Body of pancreas (tissue), 4 donors: ENCODE measurements at regions not wholly inside any gene's neighbourhood (a gene's known extent, or its start where the extent isn't known, plus 50 kb on each side); places are given as distances from the start of the nearest gene placed in this dataset.
A peak's percentile ranks its signal among the peaks of the same experiment; 100 is the strongest.
"Not testable (repeated sequence)": the region's sequence is repeated elsewhere in the genome, so short reads cannot be mapped to it uniquely, and the experiment has no call there.

Source experiments
- ATAC-seq: fragments of 150-250 bp; one replicate; pipeline ENCODE4 v1.9.1; 2016
- DNase-seq, 4 donors: peaks; one replicate each; pipeline ENCODE4 v3.0.0-alpha.2; 2019
- H3K27ac ChIP-seq, 4 donors: fragments of 200-600 bp; sonication (generic); 1 replicate in 3 of 4; 2 replicates in 1 of 4; pipeline versions ENCODE4 v1.5.1 to v1.6.1; 2016 to 2019; ENCODE audit warnings: mild to moderate bottlenecking in 1 of 4, mixed read lengths in 1 of 4, moderate library complexity in 1 of 4
- H3K27me3 ChIP-seq, 2 donors: fragments of 200-600 bp; sonication (generic); one replicate each; pipeline ENCODE4 v1.6.0; 2016; ENCODE audit warnings: mild to moderate bottlenecking in 1 of 2
- H3K36me3 ChIP-seq, 2 donors: fragments of 200-600 bp; sonication (generic); replicated peaks in 1 of 2; 2 replicates each; pipeline ENCODE4 v1.5.1; 2016; ENCODE audit warnings: low read depth in 2 of 2; ENCODE audit not compliant: insufficient read depth in 1 of 2
- H3K4me1 ChIP-seq: fragments of 200-600 bp; sonication (generic); one replicate; pipeline ENCODE4 v1.6.0; 2016
- H3K4me3 ChIP-seq, 2 donors: fragments of 200-600 bp; sonication (generic); 1 replicate in 1 of 2; 2 replicates in 1 of 2; pipeline ENCODE4 v1.5.1; 2016 to 2019
- H3K9me3 ChIP-seq, 3 donors: fragments of 200-600 bp; sonication (generic); 1 replicate in 2 of 3; 2 replicates in 1 of 3; pipeline ENCODE4 v1.5.1; 2016
- POLR2A ChIP-seq, 3 donors: fragments of 450-650 bp; IDR thresholded peaks; one replicate each; pipeline ENCODE4 v1.6.1; 2016; ENCODE audit warnings: antibody characterized with exemption in 3 of 3, mild to moderate bottlenecking in 2 of 3
- WGBS, 2 donors: methylation state at CpG; one replicate each; pipeline ENCODE4 v1.1.5; 2017; 5-methylcytosine and 5-hydroxymethylcytosine counted together
- intact Hi-C: fragments of 100-400 bp; cut with DNase I; formaldehyde crosslinking; loops from one replicate; pipeline ENCODE4 v1.15.1; 2023
- TF ChIP-seq, protein P1 (sequence below), 7 experiments: fragments of 450-650 bp in 4 of 7; fragments of 200-600 bp in 3 of 7; sonication (generic) in 3 of 7; IDR thresholded peaks; one replicate each; pipeline ENCODE4 v1.5.1; 2016 to 2019; ENCODE audit warnings: antibody characterized with exemption in 7 of 7

DNA sequence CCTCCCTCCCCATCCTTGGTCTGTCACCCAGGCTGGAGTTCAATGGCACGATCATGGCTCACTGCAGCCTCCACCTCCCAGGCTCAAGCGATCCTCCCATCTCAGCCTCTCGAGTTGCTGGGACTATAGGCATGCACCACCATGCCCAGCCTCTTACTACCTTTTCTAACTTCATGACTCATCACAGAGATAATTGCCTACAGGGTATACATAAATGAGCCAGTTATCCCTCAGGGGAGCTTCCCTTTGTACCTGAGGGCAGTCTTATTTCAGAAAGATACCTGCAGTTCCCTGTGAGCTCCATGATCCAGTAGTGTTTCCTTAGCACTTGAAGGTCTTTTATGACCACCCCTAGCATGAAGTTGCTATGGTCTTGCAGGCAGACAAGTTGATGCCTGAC, 94.2 kb upstream of the DNAJC1 start:
- 80 to 88% methylated on average over 3 of the region's 3 CpGs for WGBS, 2 donors
- Histone ChIP-seq H3K4me1 (no peaks in the 10 kb centered on the region), H3K36me3 (no peaks in the 10 kb centered on the region), H3K27me3 (no peaks in the 10 kb centered on the region), H3K9me3 (no peaks in the 10 kb centered on the region), H3K4me3 (no peak overlapping the region), H3K27ac (no peak overlapping the region)
- TF ChIP-seq, protein P1, sequence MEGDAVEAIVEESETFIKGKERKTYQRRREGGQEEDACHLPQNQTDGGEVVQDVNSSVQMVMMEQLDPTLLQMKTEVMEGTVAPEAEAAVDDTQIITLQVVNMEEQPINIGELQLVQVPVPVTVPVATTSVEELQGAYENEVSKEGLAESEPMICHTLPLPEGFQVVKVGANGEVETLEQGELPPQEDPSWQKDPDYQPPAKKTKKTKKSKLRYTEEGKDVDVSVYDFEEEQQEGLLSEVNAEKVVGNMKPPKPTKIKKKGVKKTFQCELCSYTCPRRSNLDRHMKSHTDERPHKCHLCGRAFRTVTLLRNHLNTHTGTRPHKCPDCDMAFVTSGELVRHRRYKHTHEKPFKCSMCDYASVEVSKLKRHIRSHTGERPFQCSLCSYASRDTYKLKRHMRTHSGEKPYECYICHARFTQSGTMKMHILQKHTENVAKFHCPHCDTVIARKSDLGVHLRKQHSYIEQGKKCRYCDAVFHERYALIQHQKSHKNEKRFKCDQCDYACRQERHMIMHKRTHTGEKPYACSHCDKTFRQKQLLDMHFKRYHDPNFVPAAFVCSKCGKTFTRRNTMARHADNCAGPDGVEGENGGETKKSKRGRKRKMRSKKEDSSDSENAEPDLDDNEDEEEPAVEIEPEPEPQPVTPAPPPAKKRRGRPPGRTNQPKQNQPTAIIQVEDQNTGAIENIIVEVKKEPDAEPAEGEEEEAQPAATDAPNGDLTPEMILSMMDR (IDR thresholded peaks at IDR 0.05): no peak
- TF ChIP-seq POLR2A (IDR thresholded peaks at IDR 0.05): no peak
- ATAC-seq: no peak
- no peak for DNase-seq
- intact Hi-C loops: no loop called here

DNA sequence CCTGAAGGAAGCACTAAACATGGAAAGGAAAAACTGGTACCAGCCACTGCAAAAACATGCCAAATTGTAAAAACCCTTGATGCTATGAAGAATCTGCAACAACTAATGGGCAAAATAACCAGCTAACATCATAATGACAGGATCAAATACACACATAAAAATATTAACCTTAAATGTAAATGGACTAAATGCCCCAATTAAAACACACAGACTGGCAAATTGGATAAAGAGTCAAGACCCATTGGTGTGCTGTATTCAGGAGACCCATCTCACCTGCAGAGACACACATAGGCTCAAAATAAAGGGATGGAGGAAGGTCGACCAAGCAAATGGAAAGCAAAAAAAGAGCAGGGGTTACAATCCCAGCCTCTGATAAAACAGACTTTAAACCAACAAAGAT, 87.7 kb upstream of the DNAJC1 start:
- WGBS, 2 donors: 50 to 58% methylated on average over 1 of the region's 1 CpG
- H3K4me3 ChIP-seq, H3K27me3 ChIP-seq, H3K9me3 ChIP-seq, H3K27ac ChIP-seq, ATAC-seq, H3K36me3 ChIP-seq, intact Hi-C loops, DNase-seq: not testable (repeated sequence)
- peaks cover 12% of the 10 kb centered on the region for H3K4me1 ChIP-seq

DNA sequence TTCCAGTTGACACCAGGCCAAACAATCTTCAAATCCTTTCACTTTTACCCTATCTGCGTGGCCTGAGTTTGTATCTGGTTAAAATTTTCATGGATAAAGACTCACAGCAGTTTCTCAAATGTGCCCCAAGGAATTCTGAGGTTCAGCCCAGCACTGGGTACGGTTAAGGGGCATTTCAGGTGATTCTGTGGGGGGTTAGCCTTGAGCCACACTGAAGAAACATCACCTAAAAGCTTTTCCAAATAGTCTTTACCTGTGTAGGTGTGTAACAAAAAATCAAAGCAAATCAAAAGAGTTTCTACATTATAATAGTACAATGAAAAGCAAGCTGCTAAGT, 83.8 kb upstream of the DNAJC1 start:
- no peak for TF ChIP-seq POLR2A (IDR thresholded peaks at IDR 0.05)
- TF ChIP-seq, protein P1 (IDR thresholded peaks at IDR 0.05): no peak
- 71 to 74% methylated on average over 2 of the region's 2 CpGs for WGBS, 2 donors
- no peaks in the 10 kb centered on the region for H3K9me3 ChIP-seq
- H3K27ac ChIP-seq: peak overlapping the region in 2 of 4 donors; percentile 29 to 59
- H3K27me3 ChIP-seq: no peaks in the 10 kb centered on the region
- ATAC-seq: no peak
- intact Hi-C loops: no loop called here
- DNase-seq: no peak
- H3K4me3 ChIP-seq: no peak overlapping the region
- peaks cover 15% of the 10 kb centered on the region for H3K4me1 ChIP-seq
- no peaks in the 10 kb centered on the region for H3K36me3 ChIP-seq

DNA sequence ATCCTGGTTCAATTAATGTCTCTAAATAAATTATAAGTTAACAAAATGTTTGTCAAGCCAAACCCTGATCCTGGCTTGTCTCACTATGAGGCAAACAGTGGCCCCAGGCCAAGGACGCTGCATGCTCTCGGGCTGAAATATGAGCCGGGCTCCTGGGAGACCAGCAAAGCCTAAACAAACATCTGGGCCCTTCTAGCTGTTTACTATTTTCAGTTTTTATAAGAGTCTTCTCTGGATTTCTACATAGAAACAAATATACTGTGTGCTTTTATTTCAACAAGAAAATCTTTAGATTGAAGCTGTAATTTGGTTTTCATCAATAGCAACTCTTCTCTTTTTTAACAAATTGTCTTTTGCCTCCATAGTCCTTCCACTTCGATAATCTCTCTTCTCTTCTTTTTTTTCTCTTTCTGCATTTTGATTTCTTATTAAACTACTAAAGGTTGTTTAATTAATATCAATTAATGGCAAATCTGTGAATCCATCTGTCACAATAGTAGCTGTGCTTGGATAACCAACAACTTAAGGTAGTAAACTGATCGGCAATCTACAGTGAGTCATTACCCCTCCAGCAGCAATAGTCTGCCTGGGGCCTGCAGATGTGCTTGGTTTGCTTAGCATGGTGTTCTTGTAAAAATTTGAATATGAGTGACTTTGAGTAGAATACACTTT, 83.3 kb upstream of the DNAJC1 start:
- TF ChIP-seq POLR2A (IDR thresholded peaks at IDR 0.05): no peak
- TF ChIP-seq, protein P1 (IDR thresholded peaks at IDR 0.05): no peak
- ATAC-seq (peak; percentile 98), DNase-seq (peak; percentile 87 to 95 (median 89))
- H3K27ac ChIP-seq: peak overlapping the region in 2 of 4 donors; percentile 29 to 59
- no peaks in the 10 kb centered on the region for H3K27me3 ChIP-seq
- H3K9me3 ChIP-seq: no peaks in the 10 kb centered on the region
- intact Hi-C loops: no loop called here
- 22 to 30% methylated on average over 5 of the region's 5 CpGs for WGBS, 2 donors
- H3K4me1 ChIP-seq: peaks cover 15% of the 10 kb centered on the region
- H3K36me3 ChIP-seq: no peaks in the 10 kb centered on the region
- no peak overlapping the region for H3K4me3 ChIP-seq

DNA sequence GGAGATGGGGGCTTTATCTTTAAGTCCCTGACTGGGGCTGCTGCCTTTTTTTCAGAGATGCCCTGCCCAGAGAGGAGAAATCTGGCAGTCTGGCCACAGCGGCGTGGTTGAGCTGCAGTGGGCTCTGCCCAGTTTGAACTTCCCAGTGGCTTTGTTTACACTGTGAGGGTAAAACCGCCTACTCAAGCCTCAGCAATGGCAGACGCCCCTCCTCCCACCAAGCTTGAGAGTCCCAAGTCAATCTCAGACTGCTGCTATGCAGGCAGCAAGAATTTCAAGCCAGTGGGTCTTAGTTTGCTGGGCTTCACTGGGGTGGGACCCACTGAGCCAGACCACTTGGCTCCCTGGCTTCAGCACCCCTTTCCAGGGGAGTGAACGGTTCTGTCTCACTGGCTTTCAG, 76.4 kb upstream of the DNAJC1 start:
- H3K4me3 ChIP-seq, ATAC-seq, H3K27ac ChIP-seq, H3K27me3 ChIP-seq, H3K4me1 ChIP-seq, DNase-seq, H3K36me3 ChIP-seq, H3K9me3 ChIP-seq, intact Hi-C loops: not testable (repeated sequence)
- WGBS, 2 donors: 14 to 32% methylated on average over 5 of the region's 5 CpGs

DNA sequence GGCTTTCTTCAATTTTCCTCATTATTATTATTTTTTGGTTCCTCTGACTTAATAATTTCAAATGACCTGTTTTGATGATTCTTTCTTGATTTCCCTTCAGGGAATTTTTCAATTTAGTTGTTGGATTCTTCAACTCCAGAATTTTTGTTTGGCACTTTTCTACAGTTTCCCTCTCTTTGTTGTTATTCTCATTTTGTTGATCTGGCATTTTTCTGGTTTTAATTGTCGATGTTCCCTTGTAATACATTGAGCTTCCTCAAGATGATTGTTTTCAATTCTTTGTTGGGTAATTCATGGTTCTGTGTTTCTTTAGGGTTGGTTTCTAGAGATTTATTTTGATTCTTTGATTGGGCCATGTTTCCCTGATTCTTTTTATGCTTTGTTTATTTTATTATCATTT, 67.8 kb upstream of the DNAJC1 start:
- Histone ChIP-seq H3K4me1 (no peaks in the 10 kb centered on the region), H3K36me3 (no peaks in the 10 kb centered on the region)
- intact Hi-C loops: no loop called here

More for the DNA sequence above, 67.8 kb upstream of the DNAJC1 start:
- Histone ChIP-seq H3K4me3 (no peak overlapping the region), H3K27me3 (no peaks in the 10 kb centered on the region), H3K27ac (no peak overlapping the region), H3K9me3 (peaks cover 0 to 14% (median 0%) of the 10 kb centered on the region in 3 donors)
- ATAC-seq (no peak), DNase-seq (no peak)
- WGBS, 2 donors: 81 to 92% methylated on average over 1 of the region's 1 CpG
- no peak for TF ChIP-seq POLR2A (IDR thresholded peaks at IDR 0.05)
